Posterior vena cava (tissue), 2 donors: ENCODE measurements at regions not wholly inside any gene's neighbourhood (a gene's known extent, or its start where the extent isn't known, plus 50 kb on each side); places are given as distances from the start of the nearest gene placed in this dataset.
A peak's percentile ranks its signal among the peaks of the same experiment; 100 is the strongest.

Source experiments
- DNase-seq: peaks from one replicate; pipeline ENCODE4 v3.0.0-alpha.2; 2020; ENCODE audit warnings: low spot score
- intact Hi-C, 2 donors: fragments of 100-400 bp; cut with DNase I; formaldehyde crosslinking; loops; one replicate each; pipeline versions ENCODE4 v1.14.1 to v1.14.2; 2022 to 2023
- donor health status: DM: yes; HTN: yes; CAD: no.
- donor health status: DM: yes; HTN: yes; CAD: no.

DNA sequence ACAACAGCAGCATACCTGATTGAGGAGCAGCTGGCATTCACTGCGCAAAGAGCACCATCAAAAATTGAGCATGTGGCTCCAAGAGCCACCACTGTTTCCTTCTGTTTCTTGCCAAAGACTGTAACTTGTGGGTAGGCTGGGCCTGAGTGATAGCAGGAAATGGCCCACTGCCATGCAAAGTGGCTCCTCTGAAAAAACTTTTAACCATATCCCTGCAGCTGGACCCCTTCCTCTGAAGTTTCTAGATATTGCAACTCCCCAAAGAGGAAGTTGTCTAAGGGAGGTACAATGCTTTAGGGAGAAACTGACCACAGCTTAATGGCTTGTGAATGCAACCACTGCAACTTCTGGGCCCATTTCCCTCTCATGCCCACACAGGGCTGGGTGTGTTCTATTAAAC, 355.4 kb upstream of the PDE4D start:
- intact Hi-C loops: no loop called here
- DNase-seq: no peak

DNA sequence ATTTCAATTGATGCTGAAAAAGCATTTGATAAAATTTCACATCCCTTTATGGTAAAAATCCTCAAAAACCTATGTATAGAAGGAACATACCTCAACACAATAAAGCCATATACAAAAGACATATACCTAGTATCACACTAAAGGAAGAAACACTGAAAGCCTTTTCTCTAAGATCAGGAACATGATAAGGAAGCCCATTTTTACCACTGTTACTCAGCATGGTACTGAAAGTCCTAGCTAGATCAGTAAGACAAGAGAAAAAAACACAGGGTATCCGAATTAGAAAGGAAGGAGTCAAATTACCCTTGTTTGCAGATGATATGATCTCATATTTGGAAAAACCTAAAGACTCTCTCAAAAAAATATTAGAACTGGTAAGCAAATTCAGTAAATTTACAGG, 350.2 kb upstream of the PDE4D start:
- intact Hi-C loops: no loop called here
- no peak for DNase-seq

DNA sequence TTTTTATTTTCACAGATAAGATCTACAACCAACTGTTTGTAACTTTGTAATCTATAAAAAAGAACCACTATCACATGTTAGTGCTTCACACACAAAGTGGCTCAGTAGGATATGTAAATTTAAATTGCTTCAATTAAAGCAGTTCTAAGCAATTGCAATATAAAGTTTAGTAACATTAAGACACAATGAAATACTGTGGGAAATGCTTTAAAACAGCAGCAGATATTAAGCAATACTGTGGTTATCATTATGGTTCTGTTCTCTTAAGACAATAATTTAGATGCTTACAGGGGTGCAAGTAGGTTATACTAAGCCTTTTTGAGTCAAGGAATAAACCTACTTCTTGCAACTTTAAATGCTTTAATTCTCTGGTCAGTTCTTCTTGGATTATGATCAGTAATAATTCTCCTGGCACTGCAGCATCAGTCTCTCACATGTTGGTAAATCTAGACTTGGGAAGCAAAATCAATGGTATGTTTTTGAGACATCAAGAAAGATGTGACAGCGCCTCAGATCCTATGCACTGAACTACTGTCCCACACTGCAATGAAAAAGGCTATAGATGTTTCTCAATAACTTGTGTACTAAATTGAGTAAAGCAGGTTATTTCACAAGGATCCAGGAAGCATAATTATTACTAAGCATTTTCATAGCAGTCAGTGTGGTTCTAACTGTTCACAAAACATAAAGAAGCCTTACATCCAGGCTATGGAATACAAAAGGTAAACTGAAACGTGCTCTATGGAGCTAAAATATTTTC, 338.7 kb upstream of the PDE4D start:
- intact Hi-C loops: no loop called here
- DNase-seq: no peak

DNA sequence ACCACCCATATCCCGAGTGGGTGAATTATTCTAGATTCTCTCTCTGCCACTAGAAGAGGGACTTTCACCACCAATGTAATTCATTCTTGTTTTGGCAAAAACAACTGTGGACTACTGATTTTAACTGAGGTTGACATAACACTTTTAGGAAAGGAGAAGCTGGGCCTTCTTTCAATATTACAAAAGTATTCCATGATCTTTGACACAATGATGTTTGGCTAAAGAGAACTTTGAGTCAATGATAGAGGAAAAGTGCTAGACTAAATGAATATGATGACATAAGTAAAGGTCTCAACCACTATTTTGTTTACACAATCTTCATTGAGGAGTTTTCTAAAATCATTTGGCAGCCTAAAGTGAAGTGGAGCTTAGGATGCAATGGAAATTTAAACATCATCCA, 336.9 kb upstream of the PDE4D start:
- intact Hi-C loops: no loop called here
- no peak for DNase-seq

DNA sequence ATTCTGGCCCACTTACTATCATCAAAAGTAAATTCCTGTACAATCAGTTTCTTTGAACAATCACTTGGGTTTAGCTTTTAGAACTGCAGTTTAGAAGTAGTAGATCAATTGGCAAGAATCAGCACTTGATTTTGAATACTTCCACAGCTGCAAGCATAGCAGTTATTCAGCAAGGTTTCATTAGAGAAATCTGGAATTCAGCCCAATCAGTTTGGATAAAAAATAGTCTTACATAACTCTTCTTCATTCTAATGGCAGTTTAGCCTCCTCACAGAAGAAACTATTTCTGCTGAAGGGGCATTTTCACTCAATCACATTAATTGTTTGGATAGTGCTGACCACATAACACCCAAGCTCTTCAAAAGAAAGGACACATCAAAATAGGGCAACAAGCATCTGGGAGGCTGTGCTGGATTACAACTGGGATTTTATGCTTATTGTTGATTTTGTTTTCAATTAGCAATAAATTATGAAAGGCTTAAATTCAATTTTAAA, 336.2 kb upstream of the PDE4D start:
- intact Hi-C loops: no loop called here
- no peak for DNase-seq

DNA sequence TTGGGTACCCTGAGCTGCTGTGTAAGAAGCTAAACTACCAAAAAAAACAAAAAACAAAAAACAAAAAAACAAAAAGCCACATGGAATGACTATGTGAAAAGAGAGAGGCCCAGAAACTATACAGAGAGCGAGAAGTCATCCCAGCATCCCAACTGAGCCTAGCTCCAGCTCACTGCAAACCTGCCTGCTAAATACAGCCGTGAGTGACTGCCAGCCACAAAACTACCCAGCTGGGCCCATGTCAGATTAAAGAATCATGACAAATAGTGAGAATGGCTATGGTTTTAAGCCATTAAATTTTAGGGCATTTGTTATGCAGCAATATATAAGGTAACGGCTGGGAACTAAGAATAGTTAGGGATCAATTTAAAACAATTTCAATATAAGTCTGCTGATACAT, 335.1 kb upstream of the PDE4D start:
- no peak for DNase-seq
- intact Hi-C loops: no loop called here

DNA sequence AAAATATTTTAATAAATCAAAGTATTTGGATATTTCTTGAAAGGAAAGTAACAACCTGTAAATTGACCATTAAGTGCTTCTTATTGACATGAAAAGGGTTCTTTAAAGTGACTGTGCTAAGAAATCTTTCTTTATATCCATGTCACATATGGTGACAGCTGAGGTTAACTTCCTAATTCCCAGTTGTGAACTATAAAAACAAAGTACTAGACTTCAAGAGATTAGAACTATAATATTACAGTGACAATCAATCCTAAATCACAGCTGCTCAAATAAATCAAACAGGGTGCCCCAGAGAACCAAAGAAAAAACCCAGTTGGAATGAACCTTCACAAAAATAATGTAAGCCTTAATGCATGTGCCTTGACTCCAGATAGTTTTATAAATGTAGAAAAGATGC, 332.6 kb upstream of the PDE4D start:
- intact Hi-C loops: no loop called here
- no peak for DNase-seq

DNA sequence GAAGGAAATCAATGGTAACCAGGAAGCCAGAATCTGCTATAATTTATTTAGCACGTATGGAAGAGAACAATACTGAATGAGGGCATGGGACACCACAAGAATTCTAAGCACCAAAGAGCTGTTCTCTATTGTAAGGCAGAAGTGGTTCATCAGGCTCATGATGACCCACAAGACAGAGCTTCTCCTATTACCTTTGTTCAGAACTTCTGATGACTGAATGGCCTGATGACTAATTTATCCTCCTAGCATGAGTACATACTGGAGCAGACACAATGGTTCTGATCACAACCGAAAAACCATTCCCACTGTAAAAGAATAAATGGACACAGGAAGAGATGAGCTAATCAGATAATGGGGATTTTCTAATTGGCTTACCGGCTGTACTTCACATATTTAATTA, 329.8 kb upstream of the PDE4D start:
- no peak for DNase-seq
- intact Hi-C loops: no loop called here

DNA sequence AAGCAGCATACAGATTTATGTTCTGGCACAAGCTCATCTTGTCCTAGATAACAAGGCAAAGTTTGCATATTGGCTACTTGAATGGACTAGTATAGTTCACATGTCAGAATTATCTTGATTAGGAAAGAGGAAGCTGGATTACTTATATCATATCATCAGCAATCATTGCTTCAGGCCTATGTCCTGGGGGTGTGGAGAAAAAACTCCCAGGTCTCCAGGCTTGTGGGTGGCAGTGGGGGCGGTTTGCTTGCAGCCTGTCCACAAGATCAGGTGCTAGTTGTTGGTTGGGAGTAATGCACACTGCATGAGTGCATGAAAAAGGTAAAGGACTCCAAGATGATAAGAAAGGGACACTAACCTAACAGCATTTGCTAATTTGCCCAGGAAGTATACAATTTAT, 326.4 kb upstream of the PDE4D start:
- no peak for DNase-seq
- intact Hi-C loops: loop anchor here in 1 of 2 donors (5.0 kb wide), 1 partner anchor 968 kb away; no protein-coding TSS in a partner anchor

DNA sequence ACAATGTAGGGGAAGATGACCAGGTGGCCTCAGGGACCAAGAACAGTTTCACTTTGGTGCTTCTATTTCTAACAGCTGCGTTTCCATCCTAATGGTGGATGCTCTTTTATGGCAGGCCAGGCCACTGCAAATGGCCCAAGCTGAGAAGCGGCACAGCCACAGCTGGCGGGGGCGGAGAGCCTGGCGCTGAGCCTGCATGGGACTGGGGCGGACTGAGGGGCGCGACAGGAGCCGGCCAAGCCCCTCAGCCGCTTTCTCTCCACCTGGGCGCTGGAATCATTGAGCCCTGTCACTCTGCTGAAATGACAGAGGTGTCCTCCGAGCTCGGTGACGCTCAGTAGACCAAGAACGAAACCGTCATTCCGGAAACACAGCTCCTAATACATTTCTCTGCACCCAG, 317.3 kb upstream of the PDE4D start:
- no peak for DNase-seq
- intact Hi-C loops: no loop called here

DNA sequence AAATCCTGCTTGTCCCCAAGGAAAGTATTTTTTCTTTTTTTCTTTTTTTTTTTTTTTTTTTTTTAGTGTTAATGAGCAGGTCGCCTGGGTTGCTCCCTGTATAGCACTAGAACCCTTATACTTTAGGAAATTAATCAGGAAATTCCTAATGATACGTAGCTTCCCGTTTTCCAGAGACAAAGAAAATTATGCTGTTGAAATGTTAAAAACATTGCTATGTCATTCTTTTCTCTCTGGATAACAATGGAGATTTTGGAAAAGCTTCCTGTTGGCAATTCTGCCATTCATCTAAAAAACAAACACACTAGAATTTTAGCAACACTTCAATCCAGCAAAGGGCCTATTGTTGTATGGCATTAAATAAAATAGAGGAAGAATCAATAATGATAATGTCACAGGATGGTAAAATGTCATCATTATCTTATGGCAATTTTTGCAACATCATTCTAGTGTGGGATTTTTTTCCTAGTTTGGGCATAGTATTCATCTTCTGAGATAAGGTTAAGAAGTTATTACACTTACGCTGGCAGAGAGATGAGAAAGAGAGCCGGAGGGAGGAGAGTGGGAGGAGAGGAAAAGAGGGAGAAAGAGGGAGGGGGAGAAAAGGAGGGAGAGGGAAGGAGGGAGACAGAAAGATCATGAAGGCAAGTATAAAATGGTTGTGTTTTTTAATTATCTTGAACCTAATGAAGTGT, 315.8 kb upstream of the PDE4D start:
- no peak for DNase-seq
- intact Hi-C loops: no loop called here

DNA sequence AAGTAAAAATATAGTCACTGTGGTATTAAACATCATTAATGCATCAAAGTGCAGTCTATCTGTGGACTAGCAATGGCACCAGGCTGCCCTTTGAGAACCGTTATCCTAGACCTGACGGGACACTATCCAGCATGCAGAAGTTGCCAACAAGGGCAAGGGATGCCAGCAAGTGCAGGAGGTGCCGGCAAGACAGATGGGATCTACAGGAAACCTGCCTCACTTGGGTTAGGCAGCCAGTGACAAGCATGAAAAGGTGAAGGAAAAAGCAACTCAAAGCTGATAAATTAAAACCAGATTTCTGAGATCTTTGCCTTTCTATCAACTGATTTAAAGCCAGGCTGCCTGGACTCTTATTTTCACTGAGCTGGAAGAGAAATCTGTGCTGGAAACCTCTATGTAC, 315.2 kb upstream of the PDE4D start:
- no peak for DNase-seq
- intact Hi-C loops: no loop called here

DNA sequence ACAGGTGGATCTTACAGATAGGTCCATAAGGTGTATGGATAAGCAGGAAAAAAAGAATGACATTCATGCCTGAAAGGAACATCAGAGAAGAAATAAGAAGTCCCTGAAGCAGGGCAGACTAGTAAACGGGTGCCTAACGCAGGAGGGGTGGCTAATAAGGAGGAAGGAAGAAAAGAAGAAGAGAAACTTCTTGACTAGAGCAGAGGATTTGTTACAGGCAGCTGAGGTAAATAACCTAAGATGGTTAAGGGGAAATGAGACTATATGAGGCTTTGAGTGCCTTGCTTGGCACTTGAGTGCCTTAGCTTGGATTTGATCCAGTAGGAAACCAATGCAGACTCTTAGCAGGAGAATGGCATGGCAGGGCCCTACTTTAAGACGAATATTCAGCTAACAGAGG, 313.5 kb upstream of the PDE4D start:
- intact Hi-C loops: no loop called here
- no peak for DNase-seq

DNA sequence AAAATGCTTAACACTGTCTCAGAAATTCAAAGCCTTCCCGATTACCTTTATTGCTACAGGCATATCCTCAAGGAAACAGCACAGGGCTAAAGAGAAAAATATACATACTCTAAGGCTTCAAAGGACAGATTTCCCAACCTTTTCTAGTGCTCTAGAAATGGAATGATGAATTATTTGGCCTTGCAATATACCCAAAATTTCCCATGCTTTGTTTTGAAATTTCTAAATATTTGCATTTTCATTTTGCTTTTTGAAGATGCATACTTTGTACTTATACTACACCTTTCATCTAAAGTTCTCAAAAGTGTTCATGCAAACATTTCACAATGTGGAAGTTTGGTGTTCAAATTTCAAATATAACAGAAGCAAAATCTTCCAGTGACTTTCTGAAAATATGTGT, 312.7 kb upstream of the PDE4D start:
- intact Hi-C loops: no loop called here
- DNase-seq: no peak

DNA sequence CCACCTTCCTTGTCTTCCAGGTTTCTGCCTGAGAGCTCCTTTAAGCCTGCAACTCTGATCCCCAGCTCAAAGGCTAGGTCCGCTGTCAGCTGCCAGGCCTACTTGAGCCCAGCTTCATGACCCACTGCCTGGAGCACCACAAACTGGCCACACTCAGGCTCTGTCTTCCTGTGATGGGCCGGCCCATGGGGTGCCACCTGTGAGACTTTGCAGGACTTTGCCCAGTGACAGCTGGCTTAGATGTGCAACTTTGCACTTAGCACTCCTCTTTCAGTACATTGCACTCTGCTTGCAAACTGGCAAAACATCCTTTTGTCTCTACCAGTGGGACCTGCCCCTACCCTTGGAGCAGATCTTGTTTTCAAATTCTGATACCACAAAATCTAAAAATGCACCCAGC, 311.5 kb upstream of the PDE4D start:
- no peak for DNase-seq
- intact Hi-C loops: loop anchor here in 1 of 2 donors (1.0 kb wide), 2 partner anchors 20 to 62 kb away; no protein-coding TSS in a partner anchor

DNA sequence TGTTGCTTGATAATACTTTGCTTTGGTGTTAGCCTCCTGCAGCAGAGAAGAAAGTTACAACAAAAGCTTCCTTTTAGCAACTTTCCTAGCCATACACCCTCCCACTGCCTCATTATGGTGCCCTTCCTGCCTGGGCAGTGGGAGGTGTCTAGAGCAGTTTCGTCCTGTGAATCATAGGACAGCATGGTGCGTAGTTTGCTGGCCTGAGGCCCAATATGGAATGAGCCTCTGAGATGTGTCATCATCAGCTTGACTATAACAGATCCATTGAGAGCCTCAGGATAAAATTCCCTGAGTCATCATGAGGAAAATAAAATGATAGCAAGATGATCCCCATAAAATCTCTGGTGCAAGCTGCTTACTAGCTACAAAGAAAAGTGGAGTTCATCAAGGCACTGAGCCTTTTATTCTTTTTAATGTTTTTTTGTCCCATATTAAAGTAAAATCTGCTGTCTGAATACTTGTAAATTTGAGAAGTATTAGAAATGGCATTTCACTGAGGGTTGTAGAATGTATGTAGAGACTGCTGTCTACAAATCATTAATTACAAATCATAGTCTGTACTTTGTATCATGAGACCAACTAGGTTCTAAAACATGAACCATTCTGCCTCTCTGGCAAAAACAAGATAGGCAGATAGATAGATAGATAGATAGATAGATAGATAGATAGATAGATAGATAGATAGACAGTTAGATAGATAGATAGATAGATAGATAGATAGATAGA, 303.0 kb upstream of the PDE4D start:
- intact Hi-C loops: no loop called here
- peak; percentile 87 for DNase-seq

DNA sequence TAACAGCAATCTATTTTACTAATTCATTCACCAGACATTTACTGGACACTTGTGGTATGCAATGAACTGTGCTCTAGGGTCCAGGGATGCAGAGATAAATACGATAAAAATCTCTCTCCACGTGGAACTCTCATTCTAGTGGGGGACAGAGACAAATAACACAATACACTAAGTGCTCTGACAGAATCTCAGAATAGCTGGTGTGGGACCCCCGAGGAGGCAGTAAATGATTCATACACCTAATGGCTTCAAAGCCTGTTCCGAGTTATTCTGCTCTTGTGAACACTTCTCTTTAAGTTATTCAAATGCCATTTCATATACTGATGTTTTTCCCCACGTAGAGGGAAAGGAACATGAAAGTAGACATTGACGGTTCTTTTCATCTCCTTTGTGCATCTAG, 302.0 kb upstream of the PDE4D start:
- intact Hi-C loops: no loop called here
- no peak for DNase-seq

DNA sequence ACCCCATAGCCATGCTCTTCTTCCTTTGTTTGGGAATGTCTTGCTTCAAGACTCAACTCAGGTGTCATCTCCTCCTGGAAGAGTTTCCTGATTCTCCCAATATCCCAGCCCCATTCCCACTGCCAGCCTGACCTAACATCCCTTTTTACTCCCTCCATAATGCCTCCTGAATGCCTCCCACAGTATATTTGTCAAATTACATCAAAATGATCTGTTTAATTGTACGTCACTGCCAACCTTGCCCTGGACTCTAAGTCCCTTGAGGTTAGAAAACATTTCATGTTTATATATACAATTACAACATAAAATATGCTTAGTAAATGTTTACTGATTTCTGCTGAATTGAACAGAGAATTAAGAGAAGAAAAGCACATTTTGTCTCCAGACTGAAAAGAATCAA, 301.6 kb upstream of the PDE4D start:
- no peak for DNase-seq
- intact Hi-C loops: no loop called here

DNA sequence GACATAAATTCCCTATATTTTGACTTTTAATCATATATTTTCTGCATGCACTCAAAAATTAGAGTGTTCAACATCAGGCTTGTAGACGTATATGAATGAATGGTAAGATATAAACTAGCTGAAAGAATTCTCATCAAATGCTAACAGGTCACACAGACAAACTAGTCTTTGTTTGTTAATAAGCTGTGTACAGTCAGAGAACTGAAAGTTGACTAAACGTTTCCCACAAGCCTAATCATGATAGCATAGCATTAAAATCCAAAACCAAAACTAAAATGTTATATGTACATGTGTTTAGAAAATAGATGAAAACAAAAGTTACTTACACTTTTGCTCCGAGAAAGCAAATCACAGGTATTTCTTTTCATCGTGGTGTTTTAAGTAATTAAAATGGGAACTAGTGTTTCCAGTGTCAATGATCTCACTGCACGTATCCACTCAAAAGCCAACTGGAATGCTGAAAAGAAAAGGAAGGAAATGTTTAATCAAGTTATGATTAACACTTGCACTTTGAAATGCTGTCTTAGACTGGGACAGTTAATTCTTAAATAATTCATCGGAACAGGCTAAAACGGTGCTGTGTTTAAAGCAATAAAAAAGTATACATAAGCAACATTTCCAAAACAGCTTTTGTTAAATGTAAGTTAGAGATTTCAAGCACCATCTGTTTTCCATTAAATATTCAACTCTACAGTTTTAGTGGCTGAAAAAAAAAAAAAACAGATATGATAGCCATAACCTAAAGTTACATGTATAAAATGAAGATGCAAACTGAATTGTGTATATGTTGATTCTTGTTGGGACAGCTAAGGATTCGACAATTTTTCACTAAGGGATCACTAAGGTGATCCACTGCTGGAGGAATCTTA, 291.9 kb upstream of the PDE4D start:
- intact Hi-C loops: loop anchor here in 1 of 2 donors (1.0 kb wide), 1 partner anchor 20 kb away; no protein-coding TSS in a partner anchor

More for the DNA sequence above, 291.9 kb upstream of the PDE4D start:
- DNase-seq: no peak
